Stimulated activated naive B cell treated with anti-CD40 and anti-IgM and Interleukin-4, amounts not matched to agents 10 μg/mL and 1 μg/mL and 100 μg/mL, for 72 hours (primary cell): ENCODE measurements at regions not wholly inside any gene's neighbourhood (a gene's known extent, or its start where the extent isn't known, plus 50 kb on each side); places are given as distances from the start of the nearest gene placed in this dataset.

ENCODE experiments used
- ATAC-seq, 2 donors: fragments of 150-1000 bp; cut with Tn5 transposase; replicated peaks; 2 replicates each; pipeline ENCODE4 v1.10.0; 2021; ENCODE audit warnings: moderate library complexity in 1 of 2
- DNase-seq: peaks from one replicate; pipeline ENCODE4 v3.0.0; 2021
- H3K27ac Mint-ChIP-seq: one replicate; pipeline ENCODE4 v1.8.0; 2022; ENCODE audit warnings: mild to moderate bottlenecking, mixed read lengths
- H3K27me3 Mint-ChIP-seq, 2 donors: one replicate each; pipeline ENCODE4 v1.8.0; 2022; ENCODE audit warnings: mixed read lengths in 2 of 2
- H3K36me3 Mint-ChIP-seq, 2 donors: one replicate each; pipeline ENCODE4 v1.8.0; 2022; ENCODE audit warnings: mixed read lengths in 2 of 2, mild to moderate bottlenecking in 1 of 2
- H3K4me1 Mint-ChIP-seq, 2 donors: one replicate each; pipeline ENCODE4 v1.8.0; 2022; ENCODE audit warnings: mixed read lengths in 2 of 2, mild to moderate bottlenecking in 1 of 2
- H3K4me3 Mint-ChIP-seq, 2 donors: one replicate each; pipeline ENCODE4 v1.8.0; 2022; ENCODE audit warnings: mild to moderate bottlenecking in 2 of 2, mixed read lengths in 2 of 2, moderate library complexity in 1 of 2
- H3K9me3 Mint-ChIP-seq, 2 donors: one replicate each; pipeline ENCODE4 v1.8.0; 2022; ENCODE audit warnings: mixed read lengths in 2 of 2, mild to moderate bottlenecking in 1 of 2

DNA sequence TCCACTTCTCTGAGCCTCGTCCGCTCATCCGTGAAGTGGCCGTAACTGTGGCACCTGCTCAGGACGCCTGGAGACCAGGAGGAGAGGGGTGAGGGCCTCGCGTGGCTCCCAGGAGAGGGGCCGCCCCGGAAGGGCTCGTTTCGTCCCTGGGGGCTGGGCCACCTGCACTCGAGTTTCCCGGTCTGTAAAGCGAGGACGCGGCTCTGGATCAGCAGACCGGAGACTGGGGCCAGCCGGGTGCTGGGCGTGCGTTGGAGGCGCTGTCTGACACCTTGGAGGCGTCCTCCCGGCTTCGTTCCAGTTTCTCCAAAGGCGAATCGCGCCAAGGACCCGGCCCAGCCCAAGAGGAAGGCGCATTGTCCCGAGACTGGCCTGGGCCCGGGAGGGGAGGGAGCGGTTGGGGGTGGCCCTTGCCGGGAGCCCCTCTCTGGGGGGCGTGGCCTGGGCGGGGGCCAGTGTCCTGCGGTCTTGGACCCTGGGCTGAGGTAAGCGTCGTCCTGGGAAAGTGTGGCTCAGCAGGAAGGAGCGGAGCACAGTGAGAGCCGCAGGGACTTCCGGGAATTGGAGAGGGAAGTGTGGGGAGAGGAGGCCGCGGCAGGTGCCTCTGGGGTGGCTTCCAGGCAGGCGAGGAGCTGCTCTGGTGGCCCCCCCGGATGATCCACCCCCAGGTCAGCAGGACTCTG lies 89.6 kb downstream of the FOXL3 start:
- Mint-ChIP-seq H3K4me3 (peak overlapping the region; percentile 61 to 76), H3K9me3 (peaks cover 13 to 18% of the 10 kb centered on the region in 2 donors), H3K27ac (peak overlapping the region; percentile 66), H3K4me1 (peaks cover 21 to 47% of the 10 kb centered on the region in 2 donors), H3K27me3 (peaks cover 3 to 14% of the 10 kb centered on the region in 2 donors), H3K36me3 (peaks cover 4 to 17% of the 10 kb centered on the region in 2 donors)
- ATAC-seq (peak; percentile 48), DNase-seq (no peak)

DNA sequence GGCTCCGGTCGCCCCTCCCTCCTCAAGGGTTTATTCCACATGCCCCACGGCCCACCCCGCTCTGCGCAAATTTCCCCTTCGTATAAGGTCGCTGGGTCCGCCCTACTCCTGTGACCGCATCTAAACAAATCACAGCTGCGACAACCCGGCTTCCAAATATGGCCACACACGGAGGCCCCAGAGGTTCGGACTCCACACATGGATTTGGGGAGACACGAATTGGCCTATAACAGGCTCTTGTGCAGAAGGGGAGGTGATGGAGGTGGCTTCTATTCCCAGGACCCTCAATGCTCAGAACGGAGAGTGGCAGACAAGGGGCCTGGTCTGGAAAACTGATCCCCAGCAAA lies 90.1 kb downstream of the FOXL3 start:
- H3K4me3 Mint-ChIP-seq, result peak overlapping the region; percentile 61 to 76
- DNase-seq, result no peak
- H3K36me3 Mint-ChIP-seq, result peaks cover 4 to 17% of the 10 kb centered on the region in 2 donors
- peak; percentile 58 to 59 for ATAC-seq
- peaks cover 13 to 18% of the 10 kb centered on the region in 2 donors for H3K9me3 Mint-ChIP-seq
- H3K4me1 Mint-ChIP-seq, result peaks cover 21 to 47% of the 10 kb centered on the region in 2 donors
- H3K27ac Mint-ChIP-seq, result peak overlapping the region; percentile 66
- H3K27me3 Mint-ChIP-seq, result peaks cover 3 to 14% of the 10 kb centered on the region in 2 donors

DNA sequence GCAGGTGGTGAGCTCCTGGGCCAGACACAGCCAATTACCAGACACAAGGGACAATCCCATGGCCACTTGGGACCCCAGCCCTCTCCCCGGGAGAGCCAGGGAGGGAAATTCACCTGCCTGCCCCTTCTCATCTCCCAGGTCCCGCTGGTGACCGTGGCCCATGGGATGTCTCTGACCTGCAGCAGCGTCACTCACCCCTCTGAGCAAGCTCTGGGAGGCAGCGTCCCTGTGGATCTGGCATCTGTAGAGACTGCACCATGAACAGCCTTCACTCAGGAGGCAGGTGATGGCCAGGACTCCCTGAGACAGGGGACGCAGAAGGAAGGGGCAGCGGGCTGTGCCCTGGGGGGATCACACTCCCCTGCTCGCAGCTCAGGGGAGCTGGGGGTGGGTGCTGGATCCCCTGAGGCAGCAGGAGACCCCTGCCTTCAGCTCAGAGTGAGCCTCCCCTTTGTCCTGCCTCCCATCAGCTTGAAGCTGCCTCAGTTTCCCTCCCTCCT lies 90.8 kb downstream of the FOXL3 start:
- H3K4me1 Mint-ChIP-seq, result peaks cover 21 to 47% of the 10 kb centered on the region in 2 donors
- peaks cover 3 to 14% of the 10 kb centered on the region in 2 donors for H3K27me3 Mint-ChIP-seq
- no peak overlapping the region for H3K27ac Mint-ChIP-seq
- DNase-seq (no peak), ATAC-seq (no peak)
- H3K36me3 Mint-ChIP-seq, result peaks cover 4 to 17% of the 10 kb centered on the region in 2 donors
- peaks cover 13 to 18% of the 10 kb centered on the region in 2 donors for H3K9me3 Mint-ChIP-seq
- peak overlapping the region in 1 of 2 donors; percentile 25 for H3K4me3 Mint-ChIP-seq

GRCh38 chr7:381211-382042 lies 91.5 kb downstream of the FOXL3 start:
- Mint-ChIP-seq H3K36me3 (peaks cover 4 to 20% of the 10 kb centered on the region in 2 donors), H3K4me3 (peak overlapping the region; percentile 17 to 33), H3K27ac (peak overlapping the region; percentile 75), H3K27me3 (peaks cover 2 to 12% of the 10 kb centered on the region in 2 donors), H3K4me1 (peaks cover 20 to 41% of the 10 kb centered on the region in 2 donors), H3K9me3 (peaks cover 16 to 21% of the 10 kb centered on the region in 2 donors)
- no peak for DNase-seq
- peak; percentile 40 to 44 for ATAC-seq

- no peak for DNase-seq
- H3K27me3 Mint-ChIP-seq, result peaks cover 0 to 9% of the 10 kb centered on the region in 2 donors
- no peak overlapping the region for H3K4me3 Mint-ChIP-seq
- H3K27ac Mint-ChIP-seq, result peak overlapping the region; percentile 75
- H3K4me1 Mint-ChIP-seq, result peaks cover 19 to 36% of the 10 kb centered on the region in 2 donors
- H3K9me3 Mint-ChIP-seq, result peaks cover 16 to 21% of the 10 kb centered on the region in 2 donors
- peaks cover 4 to 20% of the 10 kb centered on the region in 2 donors for H3K36me3 Mint-ChIP-seq
- ATAC-seq, result no peak
Observed at GRCh38 chr7:382043-382400, 92.1 kb downstream of the FOXL3 start.

DNA sequence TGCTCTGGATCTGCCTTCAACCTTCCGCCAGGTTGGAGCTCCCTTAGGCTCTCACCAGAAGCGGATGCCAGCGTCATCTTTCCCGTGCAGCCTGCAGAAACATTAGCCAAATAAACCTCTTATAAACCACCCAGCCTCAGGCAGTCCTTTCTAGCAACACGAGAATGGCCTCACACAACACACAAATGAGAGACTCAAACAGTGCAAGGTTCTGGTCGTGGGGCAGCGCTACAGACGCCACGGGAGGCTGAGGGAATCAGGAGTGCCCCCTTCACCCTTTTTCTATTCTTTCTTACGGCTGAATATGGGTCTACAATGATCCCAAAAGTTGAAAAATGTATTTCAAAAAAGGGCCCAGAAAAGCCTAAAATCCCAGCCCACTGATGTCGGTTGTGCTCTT lies 96.4 kb downstream of the FOXL3 start:
- H3K4me1 Mint-ChIP-seq, result peaks cover 7 to 10% of the 10 kb centered on the region in 2 donors
- no peak overlapping the region for H3K27ac Mint-ChIP-seq
- DNase-seq (no peak), ATAC-seq (no peak)
- H3K4me3 Mint-ChIP-seq, result no peak overlapping the region
- H3K27me3 Mint-ChIP-seq, result no peaks in the 10 kb centered on the region
- peaks cover 6 to 20% of the 10 kb centered on the region in 2 donors for H3K36me3 Mint-ChIP-seq
- peaks cover 16 to 21% of the 10 kb centered on the region in 2 donors for H3K9me3 Mint-ChIP-seq

DNA sequence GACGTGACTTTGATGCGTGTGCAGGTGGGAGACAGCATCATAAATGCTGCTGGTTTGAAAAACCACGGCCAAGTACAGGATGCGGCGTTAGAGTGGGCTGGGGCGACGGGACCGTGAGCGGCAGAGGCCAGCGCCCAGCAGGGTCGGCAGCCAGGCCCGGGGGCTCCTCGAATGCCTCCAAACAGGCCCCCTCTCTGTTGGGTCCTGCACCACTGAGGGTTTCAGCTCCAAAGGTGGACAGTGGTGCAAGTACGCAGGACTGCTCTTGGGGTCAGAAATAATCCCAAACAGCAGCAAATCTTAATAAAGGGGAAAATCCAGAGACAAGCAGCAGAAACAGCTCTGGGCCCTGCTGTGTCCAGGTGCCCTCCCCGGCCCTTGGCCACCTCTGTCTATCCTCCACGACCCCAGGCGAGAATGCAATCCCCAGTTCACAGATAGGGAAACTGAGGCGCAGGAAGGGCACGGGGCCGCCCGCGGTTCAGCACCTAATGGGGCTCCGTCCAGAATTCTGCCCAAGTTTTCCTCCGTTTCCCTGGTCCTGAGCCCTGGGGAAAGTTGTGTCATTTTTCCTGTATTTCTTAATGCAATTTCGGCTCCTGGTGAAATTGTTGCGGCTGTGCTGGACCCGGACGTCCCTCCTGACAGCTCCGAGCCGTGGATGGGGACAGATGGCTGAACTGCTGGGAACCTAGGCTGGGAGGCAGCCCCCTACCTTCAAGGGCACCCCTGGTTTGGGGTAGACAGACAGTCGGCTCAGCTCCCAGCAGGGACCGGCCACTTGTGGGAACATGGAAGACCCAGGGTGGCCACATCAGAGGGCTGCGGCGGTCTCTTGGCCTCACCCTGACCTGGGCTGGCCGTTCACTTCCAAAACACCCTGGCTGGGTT lies 97.4 kb downstream of the FOXL3 start:
- H3K27me3 Mint-ChIP-seq, result no peaks in the 10 kb centered on the region
- ATAC-seq (no peak), DNase-seq (no peak)
- peaks cover 15 to 16% of the 10 kb centered on the region in 2 donors for H3K9me3 Mint-ChIP-seq
- peaks cover 2 to 18% of the 10 kb centered on the region in 2 donors for H3K36me3 Mint-ChIP-seq
- H3K27ac Mint-ChIP-seq, result no peak overlapping the region
- H3K4me3 Mint-ChIP-seq, result no peak overlapping the region
- no peaks in the 10 kb centered on the region for H3K4me1 Mint-ChIP-seq

- no peak for ATAC-seq
- Mint-ChIP-seq H3K36me3 (peaks cover 2 to 18% of the 10 kb centered on the region in 2 donors), H3K27me3 (no peaks in the 10 kb centered on the region), H3K4me1 (no peaks in the 10 kb centered on the region), H3K27ac (no peak overlapping the region), H3K4me3 (no peak overlapping the region), H3K9me3 (peaks cover 15% of the 10 kb centered on the region in 2 donors)
- no peak for DNase-seq
Observed at GRCh38 chr7:388023-388960, 98.3 kb downstream of the FOXL3 start.

- peaks cover 9 to 11% of the 10 kb centered on the region in 2 donors for H3K9me3 Mint-ChIP-seq
Observed at GRCh38 chr7:388961-389701, 99.2 kb downstream of the FOXL3 start.

GRCh38 chr7:389911-390601 lies 100.1 kb downstream of the FOXL3 start:
- H3K36me3 Mint-ChIP-seq, result peaks cover 2 to 8% of the 10 kb centered on the region in 2 donors
- no peak overlapping the region for H3K4me3 Mint-ChIP-seq
- DNase-seq, result no peak
- peaks cover 7 to 9% of the 10 kb centered on the region in 2 donors for H3K9me3 Mint-ChIP-seq
- no peak for ATAC-seq
- H3K27me3 Mint-ChIP-seq, result no peaks in the 10 kb centered on the region
- no peaks in the 10 kb centered on the region for H3K4me1 Mint-ChIP-seq
- no peak overlapping the region for H3K27ac Mint-ChIP-seq

More at GRCh38 chr7:388961-389701, 99.2 kb downstream of the FOXL3 start:
- DNase-seq, result no peak
- ATAC-seq, result no peak
- H3K27ac Mint-ChIP-seq, result no peak overlapping the region
- H3K36me3 Mint-ChIP-seq, result peaks cover 2 to 12% of the 10 kb centered on the region in 2 donors
- H3K4me3 Mint-ChIP-seq, result no peak overlapping the region
- no peaks in the 10 kb centered on the region for H3K27me3 Mint-ChIP-seq
- no peaks in the 10 kb centered on the region for H3K4me1 Mint-ChIP-seq

GRCh38 chr7:390761-391410 lies 100.9 kb downstream of the FOXL3 start:
- Mint-ChIP-seq H3K36me3 (peaks cover 6 to 13% of the 10 kb centered on the region in 2 donors), H3K27ac (no peak overlapping the region), H3K9me3 (peaks cover 13 to 15% of the 10 kb centered on the region in 2 donors), H3K4me3 (no peak overlapping the region), H3K4me1 (no peaks in the 10 kb centered on the region), H3K27me3 (peaks cover 5 to 6% of the 10 kb centered on the region in 2 donors)
- DNase-seq, result no peak
- ATAC-seq, result no peak
